ENCODE measurements at regions not wholly inside any gene's neighbourhood (a gene's known extent, or its start where the extent isn't known, plus 50 kb on each side); places are given as distances from the start of the nearest gene placed in this dataset.
"Not testable (repeated sequence)": the region's sequence is repeated elsewhere in the genome, so short reads cannot be mapped to it uniquely, and the experiment has no call there.

DNA sequence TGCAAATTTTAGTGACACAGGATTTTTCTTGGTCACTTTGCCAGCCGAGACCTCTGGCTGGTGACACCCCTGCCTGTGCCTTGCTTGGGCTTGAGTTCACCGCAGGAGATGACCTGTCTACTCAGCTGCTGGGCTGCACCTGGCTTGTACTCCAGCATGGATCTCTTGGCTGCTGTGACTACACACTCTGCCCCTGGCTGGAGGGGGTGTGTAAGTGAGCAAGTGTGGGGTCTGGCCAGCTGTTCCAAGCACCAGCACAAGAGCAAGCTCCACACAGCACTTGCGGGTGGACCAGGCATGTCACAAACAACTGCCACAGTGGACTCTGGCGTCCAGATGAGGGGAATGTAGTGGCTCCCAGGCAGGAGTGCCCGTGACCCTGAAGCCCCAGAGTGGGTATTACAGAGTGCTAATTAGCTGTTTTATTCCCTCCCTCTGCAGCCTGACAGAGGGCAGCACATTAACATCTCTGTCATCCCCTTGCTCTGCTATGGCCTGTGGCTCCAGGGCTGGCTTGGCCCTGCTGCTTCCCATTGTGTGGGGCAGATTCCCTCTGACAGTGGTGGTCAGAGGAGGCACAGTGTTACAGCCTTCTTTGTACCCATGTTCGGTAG, 1387.2 kb downstream of the OLFM4 start:
- no peak overlapping the region for H3K27ac ChIP-seq (ENCODE audit: low read depth, low read length)
- H3K27me3 ChIP-seq (ENCODE audit: control insufficient read depth, insufficient read depth, low read length), result no peaks in the 10 kb centered on the region
- no peak overlapping the region for H3K4me3 ChIP-seq (ENCODE audit: low read depth, low read length)
- no peak for DNase-seq (ENCODE audit: low read depth, low spot score)
- ChIA-PET POLR2A (no interaction called here), CTCF (no interaction called here)
- TF ChIP-seq CTCF (IDR thresholded peaks at IDR 0.05; ENCODE audit: low read depth, low read length), result no peak
- peaks cover 11% of the 10 kb centered on the region for H3K9me3 ChIP-seq (ENCODE audit: control insufficient read depth, insufficient read depth, low read length)

DNA sequence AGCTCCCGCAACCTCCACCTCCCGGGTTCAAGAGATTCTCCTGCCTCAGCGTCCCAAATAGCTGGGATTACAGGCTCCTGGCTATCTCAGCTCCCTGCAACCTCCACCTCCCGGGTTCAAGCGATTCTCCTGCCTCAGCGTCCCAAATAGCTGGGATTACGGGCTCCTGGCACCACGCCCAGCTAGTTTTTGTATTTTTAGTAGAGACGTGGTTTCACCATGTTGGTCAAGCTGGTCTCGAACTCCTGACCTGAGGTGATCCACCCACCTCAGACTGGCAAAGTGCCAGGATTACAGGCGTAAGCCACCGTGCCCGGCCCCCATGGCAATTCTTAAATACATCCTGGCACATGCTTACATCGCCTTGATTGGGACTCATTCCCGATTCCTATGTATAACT, 1394.3 kb downstream of the OLFM4 start:
- H3K27me3 ChIP-seq (ENCODE audit: control insufficient read depth, insufficient read depth, low read length); H3K9me3 ChIP-seq (ENCODE audit: control insufficient read depth, insufficient read depth, low read length); H3K27ac ChIP-seq (ENCODE audit: low read depth, low read length); CTCF ChIA-PET; DNase-seq (ENCODE audit: low read depth, low spot score); H3K4me3 ChIP-seq (ENCODE audit: low read depth, low read length); POLR2A ChIA-PET: not testable (repeated sequence)

GRCh38 chr13:54424344-54424743, 1395.7 kb downstream of the OLFM4 start:
- Histone ChIP-seq H3K27ac (ENCODE audit: low read depth, low read length) (no peak overlapping the region), H3K9me3 (ENCODE audit: control insufficient read depth, insufficient read depth, low read length) (peaks cover 5% of the 10 kb centered on the region), H3K4me3 (ENCODE audit: low read depth, low read length) (no peak overlapping the region), H3K27me3 (ENCODE audit: control insufficient read depth, insufficient read depth, low read length) (no peaks in the 10 kb centered on the region)
- POLR2A ChIA-PET, result no interaction called here
- no peak for DNase-seq (ENCODE audit: low read depth, low spot score)
- CTCF ChIA-PET, result no interaction called here
- no peak for TF ChIP-seq CTCF (IDR thresholded peaks at IDR 0.05; ENCODE audit: low read depth, low read length)

DNA sequence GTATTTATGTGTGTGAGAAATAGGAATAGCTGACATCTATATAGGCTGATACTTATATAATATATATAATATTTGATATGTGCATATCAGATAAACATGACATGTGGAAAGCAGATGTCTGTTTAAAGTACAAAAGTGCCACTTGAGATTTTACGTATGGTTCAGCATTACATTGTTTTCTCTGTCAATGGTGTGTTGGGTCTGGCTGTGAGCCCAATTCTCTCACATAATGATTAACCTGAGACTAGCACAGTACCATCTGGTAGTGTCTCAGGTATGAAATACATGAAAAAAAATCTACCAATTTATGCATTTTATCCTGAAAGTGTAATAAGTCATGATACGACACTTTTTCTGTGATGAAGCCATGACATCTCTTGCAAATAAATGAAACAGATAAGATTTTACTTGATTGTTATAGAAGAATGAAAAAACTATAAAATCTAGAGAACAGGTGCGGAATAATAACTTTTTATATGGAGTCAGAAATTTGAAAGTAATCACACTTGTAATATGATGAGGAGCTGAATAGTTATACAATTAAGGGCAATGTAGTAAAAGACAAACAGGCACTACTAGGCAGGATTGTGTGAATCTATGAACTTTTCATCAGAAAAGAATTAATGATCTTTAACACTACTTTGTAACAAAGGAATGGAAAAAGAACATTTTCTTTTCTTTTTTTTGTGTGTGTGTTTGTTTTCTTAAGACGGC, 1405.0 kb downstream of the OLFM4 start:
- ChIA-PET POLR2A (no interaction called here), CTCF (no interaction called here)
- no peak for DNase-seq (ENCODE audit: low read depth, low spot score)
- Histone ChIP-seq H3K27ac (ENCODE audit: low read depth, low read length) (no peak overlapping the region), H3K27me3 (ENCODE audit: control insufficient read depth, insufficient read depth, low read length) (no peaks in the 10 kb centered on the region), H3K4me3 (ENCODE audit: low read depth, low read length) (no peak overlapping the region), H3K9me3 (ENCODE audit: control insufficient read depth, insufficient read depth, low read length) (peaks cover 8% of the 10 kb centered on the region)
- TF ChIP-seq CTCF (IDR thresholded peaks at IDR 0.05; ENCODE audit: low read depth, low read length), result no peak

- H3K27ac ChIP-seq (ENCODE audit: low read depth, low read length); DNase-seq (ENCODE audit: low read depth, low spot score); CTCF ChIA-PET; H3K9me3 ChIP-seq (ENCODE audit: control insufficient read depth, insufficient read depth, low read length); POLR2A ChIA-PET; H3K4me3 ChIP-seq (ENCODE audit: low read depth, low read length); H3K27me3 ChIP-seq (ENCODE audit: control insufficient read depth, insufficient read depth, low read length): not testable (repeated sequence)
Measured at GRCh38 chr13:54440853-54441400, 1412.3 kb downstream of the OLFM4 start.

GRCh38 chr13:54445453-54445852, 1416.8 kb downstream of the OLFM4 start:
- ChIA-PET POLR2A (no interaction called here), CTCF (no interaction called here)
- Histone ChIP-seq H3K4me3 (ENCODE audit: low read depth, low read length) (no peak overlapping the region), H3K27ac (ENCODE audit: low read depth, low read length) (no peak overlapping the region), H3K9me3 (ENCODE audit: control insufficient read depth, insufficient read depth, low read length) (peaks cover 8% of the 10 kb centered on the region; the same call in 1 of the 2 replicates), H3K27me3 (ENCODE audit: control insufficient read depth, insufficient read depth, low read length) (no peaks in the 10 kb centered on the region)
- no peak for TF ChIP-seq CTCF (IDR thresholded peaks at IDR 0.05; ENCODE audit: low read depth, low read length)
- no peak for DNase-seq (ENCODE audit: low read depth, low spot score)

All from AG04450 (cell line).